ENCODE measurements at regions not wholly inside any gene's neighbourhood (a gene's known extent, or its start where the extent isn't known, plus 50 kb on each side); places are given as distances from the start of the nearest gene placed in this dataset.

- Histone ChIP-seq H3K4me3 (ENCODE audit: low read depth in 1 of 2, low read length in 2 of 2) (no peak overlapping the region), H3K9me3 (ENCODE audit: control insufficient read depth in 1 of 2, low read length in 2 of 2) (peaks cover 5 to 8% of the 10 kb centered on the region in 2 donors), H3K36me3 (ENCODE audit: control insufficient read depth in 1 of 2, insufficient read depth in 2 of 2, low read length in 2 of 2) (no peaks in the 10 kb centered on the region), H3K27ac (ENCODE audit: low read length) (peak overlapping the region; percentile 48), H3K27me3 (ENCODE audit: low read depth, low read length) (no peaks in the 10 kb centered on the region), H3K4me1 (ENCODE audit: control insufficient read depth in 1 of 2, insufficient read depth in 2 of 2, low read length in 2 of 2) (no peaks in the 10 kb centered on the region)
Observed at GRCh38 chr6:71468841-71469700, 180.5 kb downstream of the OGFRL1 start.

DNA sequence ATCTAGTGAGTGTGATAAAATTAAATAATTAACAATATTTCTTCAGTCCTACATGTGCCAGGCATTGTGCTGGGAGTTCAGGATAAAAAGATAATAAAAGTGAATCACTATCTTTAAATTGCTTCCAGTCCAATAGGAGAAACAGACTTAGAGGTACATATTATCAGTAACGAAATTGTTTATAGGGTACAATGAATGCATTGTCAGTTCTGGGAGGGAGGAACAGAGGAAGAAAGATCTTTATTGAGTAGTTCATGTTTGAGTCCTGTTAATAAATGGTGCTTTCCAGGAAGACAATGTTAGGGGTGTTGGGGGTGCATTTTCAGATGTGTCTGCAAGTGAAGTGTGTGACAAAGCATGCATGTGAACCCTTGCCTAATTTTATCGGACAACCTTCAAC is 183.1 kb downstream of the OGFRL1 start:
- Histone ChIP-seq H3K9me3 (ENCODE audit: control insufficient read depth in 1 of 2, low read length in 2 of 2) (no peaks in the 10 kb centered on the region), H3K4me1 (ENCODE audit: control insufficient read depth in 1 of 2, insufficient read depth in 2 of 2, low read length in 2 of 2) (no peaks in the 10 kb centered on the region), H3K27me3 (ENCODE audit: low read depth, low read length) (no peaks in the 10 kb centered on the region), H3K27ac (ENCODE audit: low read length) (no peak overlapping the region), H3K4me3 (ENCODE audit: low read depth in 1 of 2, low read length in 2 of 2) (no peak overlapping the region), H3K36me3 (ENCODE audit: control insufficient read depth in 1 of 2, insufficient read depth in 2 of 2, low read length in 2 of 2) (no peaks in the 10 kb centered on the region)

GRCh38 chr6:71473926-71474325 is 185.3 kb downstream of the OGFRL1 start:
- Histone ChIP-seq H3K4me3 (ENCODE audit: low read depth in 1 of 2, low read length in 2 of 2) (no peak overlapping the region), H3K27ac (ENCODE audit: low read length) (no peak overlapping the region), H3K36me3 (ENCODE audit: control insufficient read depth in 1 of 2, insufficient read depth in 2 of 2, low read length in 2 of 2) (no peaks in the 10 kb centered on the region), H3K27me3 (ENCODE audit: low read depth, low read length) (no peaks in the 10 kb centered on the region), H3K4me1 (ENCODE audit: control insufficient read depth in 1 of 2, insufficient read depth in 2 of 2, low read length in 2 of 2) (peaks cover 7 to 8% of the 10 kb centered on the region in 2 donors), H3K9me3 (ENCODE audit: control insufficient read depth in 1 of 2, low read length in 2 of 2) (no peaks in the 10 kb centered on the region)

- Histone ChIP-seq H3K4me1 (ENCODE audit: control insufficient read depth in 1 of 2, insufficient read depth in 2 of 2, low read length in 2 of 2) (peaks cover 8 to 16% of the 10 kb centered on the region in 2 donors), H3K27ac (ENCODE audit: low read length) (no peak overlapping the region), H3K9me3 (ENCODE audit: control insufficient read depth in 1 of 2, low read length in 2 of 2) (no peaks in the 10 kb centered on the region), H3K4me3 (ENCODE audit: low read depth in 1 of 2, low read length in 2 of 2) (no peak overlapping the region), H3K27me3 (ENCODE audit: low read depth, low read length) (no peaks in the 10 kb centered on the region), H3K36me3 (ENCODE audit: control insufficient read depth in 1 of 2, insufficient read depth in 2 of 2, low read length in 2 of 2) (no peaks in the 10 kb centered on the region)
Observed at GRCh38 chr6:71474942-71475341, 186.3 kb downstream of the OGFRL1 start.

- no peaks in the 10 kb centered on the region for H3K36me3 ChIP-seq (ENCODE audit: control insufficient read depth in 1 of 2, insufficient read depth in 2 of 2, low read length in 2 of 2)
- H3K27ac ChIP-seq (ENCODE audit: low read length), result no peak overlapping the region
Observed at GRCh38 chr6:71476371-71476770, 187.8 kb downstream of the OGFRL1 start.

GRCh38 chr6:71476872-71477271 is 188.3 kb downstream of the OGFRL1 start:
- Histone ChIP-seq H3K36me3 (ENCODE audit: control insufficient read depth in 1 of 2, insufficient read depth in 2 of 2, low read length in 2 of 2) (no peaks in the 10 kb centered on the region), H3K27me3 (ENCODE audit: low read depth, low read length) (no peaks in the 10 kb centered on the region), H3K4me1 (ENCODE audit: control insufficient read depth in 1 of 2, insufficient read depth in 2 of 2, low read length in 2 of 2) (peaks cover 8 to 16% of the 10 kb centered on the region in 2 donors), H3K4me3 (ENCODE audit: low read depth in 1 of 2, low read length in 2 of 2) (no peak overlapping the region), H3K9me3 (ENCODE audit: control insufficient read depth in 1 of 2, low read length in 2 of 2) (no peaks in the 10 kb centered on the region), H3K27ac (ENCODE audit: low read length) (no peak overlapping the region)

More at GRCh38 chr6:71476371-71476770, 187.8 kb downstream of the OGFRL1 start:
- Histone ChIP-seq H3K4me1 (ENCODE audit: control insufficient read depth in 1 of 2, insufficient read depth in 2 of 2, low read length in 2 of 2) (peaks cover 8 to 16% of the 10 kb centered on the region in 2 donors), H3K4me3 (ENCODE audit: low read depth in 1 of 2, low read length in 2 of 2) (no peak overlapping the region), H3K27me3 (ENCODE audit: low read depth, low read length) (no peaks in the 10 kb centered on the region), H3K9me3 (ENCODE audit: control insufficient read depth in 1 of 2, low read length in 2 of 2) (no peaks in the 10 kb centered on the region)

GRCh38 chr6:71478834-71479541 is 190.4 kb downstream of the OGFRL1 start:
- peaks cover 8 to 16% of the 10 kb centered on the region in 2 donors for H3K4me1 ChIP-seq (ENCODE audit: control insufficient read depth in 1 of 2, insufficient read depth in 2 of 2, low read length in 2 of 2)
- H3K36me3 ChIP-seq (ENCODE audit: control insufficient read depth in 1 of 2, insufficient read depth in 2 of 2, low read length in 2 of 2), result no peaks in the 10 kb centered on the region
- peak overlapping the region; percentile 68 for H3K27ac ChIP-seq (ENCODE audit: low read length)
- H3K9me3 ChIP-seq (ENCODE audit: control insufficient read depth in 1 of 2, low read length in 2 of 2), result no peaks in the 10 kb centered on the region
- no peak overlapping the region for H3K4me3 ChIP-seq (ENCODE audit: low read depth in 1 of 2, low read length in 2 of 2)
- H3K27me3 ChIP-seq (ENCODE audit: low read depth, low read length), result no peaks in the 10 kb centered on the region

GRCh38 chr6:71480577-71480976 is 192.0 kb downstream of the OGFRL1 start:
- Histone ChIP-seq H3K27ac (ENCODE audit: low read length) (no peak overlapping the region), H3K4me3 (ENCODE audit: low read depth in 1 of 2, low read length in 2 of 2) (no peak overlapping the region)

DNA sequence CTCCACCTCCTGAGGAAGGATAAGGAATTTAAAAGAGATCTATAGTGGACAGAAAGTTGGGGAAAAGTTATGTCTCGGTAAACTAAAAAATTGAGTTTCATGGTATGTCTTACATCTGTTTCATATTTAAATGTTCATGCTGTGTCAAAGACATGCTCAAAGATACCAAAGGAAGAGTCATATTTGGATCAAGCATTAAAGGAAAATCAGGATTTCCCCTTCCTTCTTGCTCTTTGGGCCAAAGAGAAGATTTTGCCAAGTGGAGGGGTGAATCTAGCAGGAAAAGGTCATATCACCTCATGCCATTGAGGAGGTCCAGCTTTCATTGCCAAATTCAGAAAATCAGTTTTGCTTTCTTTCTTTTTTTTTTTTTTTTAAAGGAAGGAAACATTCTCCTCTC is 192.4 kb downstream of the OGFRL1 start:
- H3K4me3 ChIP-seq (ENCODE audit: low read depth in 1 of 2, low read length in 2 of 2), result no peak overlapping the region
- H3K27ac ChIP-seq (ENCODE audit: low read length), result no peak overlapping the region
- no peaks in the 10 kb centered on the region for H3K27me3 ChIP-seq (ENCODE audit: low read depth, low read length)
- no peaks in the 10 kb centered on the region for H3K36me3 ChIP-seq (ENCODE audit: control insufficient read depth in 1 of 2, insufficient read depth in 2 of 2, low read length in 2 of 2)
- peaks cover 8 to 16% of the 10 kb centered on the region in 2 donors for H3K4me1 ChIP-seq (ENCODE audit: control insufficient read depth in 1 of 2, insufficient read depth in 2 of 2, low read length in 2 of 2)
- no peaks in the 10 kb centered on the region for H3K9me3 ChIP-seq (ENCODE audit: control insufficient read depth in 1 of 2, low read length in 2 of 2)

More at GRCh38 chr6:71480577-71480976, 192.0 kb downstream of the OGFRL1 start:
- Histone ChIP-seq H3K4me1 (ENCODE audit: control insufficient read depth in 1 of 2, insufficient read depth in 2 of 2, low read length in 2 of 2) (peaks cover 8 to 16% of the 10 kb centered on the region in 2 donors), H3K27me3 (ENCODE audit: low read depth, low read length) (no peaks in the 10 kb centered on the region), H3K9me3 (ENCODE audit: control insufficient read depth in 1 of 2, low read length in 2 of 2) (no peaks in the 10 kb centered on the region), H3K36me3 (ENCODE audit: control insufficient read depth in 1 of 2, insufficient read depth in 2 of 2, low read length in 2 of 2) (no peaks in the 10 kb centered on the region)

DNA sequence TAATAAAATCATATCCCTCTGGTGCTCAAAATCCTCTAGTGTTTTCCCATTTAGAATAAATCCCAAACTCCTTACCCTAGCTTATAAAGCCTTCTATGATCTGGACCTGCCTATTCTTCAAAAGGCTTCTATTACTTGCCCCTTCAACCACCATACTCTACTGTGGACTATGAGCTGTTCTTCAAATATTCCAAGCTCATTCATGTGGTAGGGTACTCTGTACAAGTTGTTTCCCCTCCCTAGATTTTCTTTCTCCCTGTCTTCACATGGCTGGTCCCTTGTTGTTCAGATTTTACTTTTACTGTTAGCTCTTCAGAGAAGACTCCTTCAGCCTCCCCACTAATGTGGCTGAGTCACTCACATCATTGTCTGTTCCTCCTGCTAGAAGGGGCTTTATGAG is 193.2 kb downstream of the OGFRL1 start:
- Histone ChIP-seq H3K27ac (ENCODE audit: low read length) (no peak overlapping the region), H3K4me1 (ENCODE audit: control insufficient read depth in 1 of 2, insufficient read depth in 2 of 2, low read length in 2 of 2) (peaks cover 8 to 16% of the 10 kb centered on the region in 2 donors), H3K27me3 (ENCODE audit: low read depth, low read length) (no peaks in the 10 kb centered on the region), H3K36me3 (ENCODE audit: control insufficient read depth in 1 of 2, insufficient read depth in 2 of 2, low read length in 2 of 2) (no peaks in the 10 kb centered on the region), H3K9me3 (ENCODE audit: control insufficient read depth in 1 of 2, low read length in 2 of 2) (no peaks in the 10 kb centered on the region), H3K4me3 (ENCODE audit: low read depth in 1 of 2, low read length in 2 of 2) (no peak overlapping the region)

- H3K36me3 ChIP-seq (ENCODE audit: control insufficient read depth in 1 of 2, insufficient read depth in 2 of 2, low read length in 2 of 2), result no peaks in the 10 kb centered on the region
- no peaks in the 10 kb centered on the region for H3K9me3 ChIP-seq (ENCODE audit: control insufficient read depth in 1 of 2, low read length in 2 of 2)
- no peak overlapping the region for H3K27ac ChIP-seq (ENCODE audit: low read length)
- H3K27me3 ChIP-seq (ENCODE audit: low read depth, low read length), result no peaks in the 10 kb centered on the region
- peaks cover 8 to 16% of the 10 kb centered on the region in 2 donors for H3K4me1 ChIP-seq (ENCODE audit: control insufficient read depth in 1 of 2, insufficient read depth in 2 of 2, low read length in 2 of 2)
- H3K4me3 ChIP-seq (ENCODE audit: low read depth in 1 of 2, low read length in 2 of 2), result no peak overlapping the region
Observed at GRCh38 chr6:71482742-71483141, 194.1 kb downstream of the OGFRL1 start.

Measured in muscle layer of duodenum (tissue), 2 donors.